DND-41 (cell line): ENCODE measurements at regions not wholly inside any gene's neighbourhood (a gene's known extent, or its start where the extent isn't known, plus 50 kb on each side); places are given as distances from the start of the nearest gene placed in this dataset.

Experiments
- EZH2 ChIP-seq: IDR thresholded peaks from 3 replicates; pipeline ENCODE4 v1.6.1; 2012; ENCODE audit warnings: borderline replicate concordance, low read depth, mild to moderate bottlenecking, moderate library complexity, low read length, inconsistent platforms; ENCODE audit not compliant: severe bottlenecking
- TF ChIP-seq, protein P1 (sequence below): IDR thresholded peaks from 2 replicates; pipeline ENCODE4 v1.5.1; 2012; ENCODE audit warnings: borderline replicate concordance, low read length, moderate library complexity, mild to moderate bottlenecking; ENCODE audit not compliant: poor library complexity, severe bottlenecking; ENCODE audit errors: extremely low read depth

DNA sequence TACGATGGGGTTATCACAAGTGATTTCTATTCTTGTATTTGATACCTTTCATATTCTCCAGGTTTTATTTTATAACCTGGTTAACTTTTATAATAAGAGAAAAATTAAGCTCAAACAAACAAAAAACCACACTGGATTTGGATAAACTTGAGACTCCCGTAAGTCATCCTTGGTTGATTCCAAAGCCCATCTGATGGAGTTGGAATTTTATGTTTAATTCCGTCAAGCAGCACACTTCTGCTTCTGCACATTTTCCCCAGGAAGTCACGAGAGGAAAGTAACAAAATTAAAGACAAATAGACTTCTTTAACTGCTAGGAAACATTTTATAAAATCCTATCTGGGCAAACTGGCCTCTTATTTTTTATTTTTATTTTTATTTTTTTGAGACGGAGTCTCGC, 207.9 kb downstream of the NXNL2 start:
- TF ChIP-seq, protein P1, sequence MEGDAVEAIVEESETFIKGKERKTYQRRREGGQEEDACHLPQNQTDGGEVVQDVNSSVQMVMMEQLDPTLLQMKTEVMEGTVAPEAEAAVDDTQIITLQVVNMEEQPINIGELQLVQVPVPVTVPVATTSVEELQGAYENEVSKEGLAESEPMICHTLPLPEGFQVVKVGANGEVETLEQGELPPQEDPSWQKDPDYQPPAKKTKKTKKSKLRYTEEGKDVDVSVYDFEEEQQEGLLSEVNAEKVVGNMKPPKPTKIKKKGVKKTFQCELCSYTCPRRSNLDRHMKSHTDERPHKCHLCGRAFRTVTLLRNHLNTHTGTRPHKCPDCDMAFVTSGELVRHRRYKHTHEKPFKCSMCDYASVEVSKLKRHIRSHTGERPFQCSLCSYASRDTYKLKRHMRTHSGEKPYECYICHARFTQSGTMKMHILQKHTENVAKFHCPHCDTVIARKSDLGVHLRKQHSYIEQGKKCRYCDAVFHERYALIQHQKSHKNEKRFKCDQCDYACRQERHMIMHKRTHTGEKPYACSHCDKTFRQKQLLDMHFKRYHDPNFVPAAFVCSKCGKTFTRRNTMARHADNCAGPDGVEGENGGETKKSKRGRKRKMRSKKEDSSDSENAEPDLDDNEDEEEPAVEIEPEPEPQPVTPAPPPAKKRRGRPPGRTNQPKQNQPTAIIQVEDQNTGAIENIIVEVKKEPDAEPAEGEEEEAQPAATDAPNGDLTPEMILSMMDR: no peak
- TF ChIP-seq EZH2: no peak
